GM12878 (cell line): ENCODE measurements at regions not wholly inside any gene's neighbourhood (a gene's known extent, or its start where the extent isn't known, plus 50 kb on each side); places are given as distances from the start of the nearest gene placed in this dataset.

Experiments used
- ATAC-seq: fragments of 200-7000 bp; cut with Tn5 transposase; 3 replicates; pipeline ENCODE4 v1.9.1; 2020; ENCODE audit warnings: mild to moderate bottlenecking, moderate library complexity
- BruUV-seq: library from RNA; stranded (reverse); fragments of 400-500 nt; replicated peaks from 2 replicates; lab custom pipeline; 2021; lab: Mats Ljungman, UMichigan
- CTCF ChIA-PET: fragments of 300-600 bp; sonication (Branson Sonifier 250); formaldehyde crosslinking; extraction: SDS; loops from one replicate; lab custom pipeline; 2021; ENCODE audit warnings: inconsistent platforms; lab: Yijun Ruan, JAX
- POLR2A ChIA-PET: fragments of 350-600 bp; formaldehyde crosslinking; extraction: SDS; loops from one replicate; lab custom pipeline; 2021; ENCODE audit warnings: inconsistent platforms; lab: Charles Lee
- RAD21 ChIA-PET: fragments of 300-600 bp; sonication (Branson Sonifier 250); formaldehyde crosslinking; loops from one replicate; lab custom pipeline; 2023; ENCODE audit warnings: antibody characterized with exemption; ENCODE audit not compliant: unreplicated experiment; lab: Charles Lee
- SMC1A ChIA-PET: fragments of 300-600 bp; sonication (Branson Sonifier 250); formaldehyde crosslinking; loops from one replicate; lab custom pipeline; 2023; ENCODE audit not compliant: unreplicated experiment, uncharacterized antibody; lab: Charles Lee
- DNase-seq: peaks from one replicate; pipeline ENCODE4 v3.0.0-alpha.2; 2011; ENCODE audit warnings: low read depth, low spot score
- FAIRE-seq: peaks from 3 replicates; lab custom pipeline; 2011; peaks lifted over from hg19 to GRCh38; lab: Jason Lieb, UNC
- H2AFZ ChIP-seq: 2 replicates; pipeline ENCODE4 v1.6.0; 2011; ENCODE audit warnings: low read depth, low read length, control low read depth; ENCODE audit not compliant: control insufficient read depth
- H3K27ac ChIP-seq: 2 replicates; pipeline ENCODE4 v1.5.1; 2011; ENCODE audit warnings: control low read depth; ENCODE audit not compliant: control insufficient read depth, insufficient read depth
- H3K27me3 ChIP-seq, 2 experiments: replicated peaks in 1 of 2; 2 replicates each; pipeline versions ENCODE4 v1.6.0 to v1.6.1; 2011; ENCODE audit warnings: low read length in 1 of 2; ENCODE audit not compliant: control insufficient read depth in 2 of 2, insufficient read depth in 2 of 2
- H3K36me3 ChIP-seq, 2 experiments: 2 replicates each; pipeline ENCODE4 v1.5.1; 2011; ENCODE audit warnings: low read length in 1 of 2; ENCODE audit not compliant: control insufficient read depth in 2 of 2, insufficient read depth in 2 of 2
- H3K4me1 ChIP-seq: 2 replicates; pipeline ENCODE4 v1.6.1; 2011; ENCODE audit warnings: mild to moderate bottlenecking, low read length, moderate library complexity, mixed read lengths; ENCODE audit not compliant: control insufficient read depth, insufficient read depth
- H3K4me2 ChIP-seq: 2 replicates; pipeline ENCODE4 v1.6.0; 2011; ENCODE audit warnings: control low read depth; ENCODE audit not compliant: control insufficient read depth, insufficient read depth
- H3K4me3 ChIP-seq: fragments of 200-600 bp; sonication (generic); 2 replicates; pipeline ENCODE4 v1.5.1; 2016
- H3K79me2 ChIP-seq: 2 replicates; pipeline ENCODE4 v1.6.0; 2011; ENCODE audit warnings: low read length; ENCODE audit not compliant: control insufficient read depth, insufficient read depth
- H3K9ac ChIP-seq: 2 replicates; pipeline ENCODE4 v1.8.0; 2011; ENCODE audit warnings: low read length, control low read depth, mixed read lengths; ENCODE audit not compliant: control insufficient read depth, insufficient read depth
- H3K9me3 ChIP-seq: replicated peaks from 3 replicates; pipeline ENCODE4 v1.5.1; 2011; ENCODE audit warnings: mild to moderate bottlenecking, low read length; ENCODE audit not compliant: control insufficient read depth, insufficient read depth
- H4K20me1 ChIP-seq: 2 replicates; pipeline ENCODE4 v1.6.0; 2011; ENCODE audit not compliant: control insufficient read depth, insufficient read depth
- BMI1 ChIP-seq: fragments of 450-650 bp; IDR thresholded peaks from 2 replicates; pipeline ENCODE4 v1.6.1; 2016; ENCODE audit warnings: mild to moderate bottlenecking, moderate library complexity, borderline replicate concordance
- EGR1 ChIP-seq, 2 experiments: IDR thresholded peaks; 1 replicate in 1 of 2; 2 replicates in 1 of 2; pipeline ENCODE4 v1.6.1; 2011 to 2012; ENCODE audit warnings: low read depth in 2 of 2, low read length in 2 of 2, borderline replicate concordance in 1 of 2, mild to moderate bottlenecking in 1 of 2, moderate library complexity in 1 of 2
- IKZF1 ChIP-seq: fragments of 450-650 bp; conservative IDR thresholded peaks from 2 replicates; pipeline ENCODE4 v1.6.1; 2017; ENCODE audit warnings: antibody characterized with exemption, mild to moderate bottlenecking
- IKZF2 ChIP-seq, 2 experiments: fragments of 450-650 bp; IDR thresholded peaks; 2 replicates each; pipeline ENCODE4 v1.6.1; 2017; ENCODE audit warnings: mild to moderate bottlenecking in 2 of 2, moderate library complexity in 2 of 2
- JUNB ChIP-seq: IDR thresholded peaks from 2 replicates; pipeline ENCODE4 v1.6.1; 2016; ENCODE audit warnings: antibody characterized with exemption, mild to moderate bottlenecking
- MAX ChIP-seq: IDR thresholded peaks from 2 replicates; pipeline ENCODE4 v1.6.1; 2012; ENCODE audit warnings: low read depth, low read length, improper control_type of control experiment
- NKRF ChIP-seq: fragments of 450-650 bp; conservative IDR thresholded peaks from 2 replicates; pipeline ENCODE4 v1.6.1; 2017; ENCODE audit warnings: mild to moderate bottlenecking, moderate library complexity
- NR2C1 ChIP-seq: fragments of 450-650 bp; IDR thresholded peaks from 2 replicates; pipeline ENCODE4 v1.6.1; 2017; ENCODE audit warnings: antibody characterized with exemption, mild to moderate bottlenecking, moderate library complexity
- POU2F2 ChIP-seq: IDR thresholded peaks from 3 replicates; pipeline ENCODE4 v1.6.1; 2011; ENCODE audit warnings: low read depth, mild to moderate bottlenecking, low read length, borderline replicate concordance
- RAD21 ChIP-seq: IDR thresholded peaks from 2 replicates; pipeline ENCODE4 v1.6.1; 2011; ENCODE audit warnings: mild to moderate bottlenecking, low read depth, low read length, moderate library complexity; ENCODE audit not compliant: insufficient read depth
- RUNX3 ChIP-seq: IDR thresholded peaks from 2 replicates; pipeline ENCODE4 v1.6.1; 2012; ENCODE audit warnings: low read length, inconsistent platforms
- SMAD5 ChIP-seq: IDR thresholded peaks from 2 replicates; pipeline ENCODE4 v1.6.1; 2016; ENCODE audit warnings: antibody characterized with exemption, low read depth
- TARDBP ChIP-seq: IDR thresholded peaks from 2 replicates; pipeline ENCODE4 v1.6.1; 2016; ENCODE audit warnings: borderline replicate concordance
- WRNIP1 ChIP-seq: IDR thresholded peaks from 2 replicates; pipeline ENCODE4 v1.6.1; 2011; ENCODE audit warnings: low read depth, low read length, improper control_type of control experiment, borderline replicate concordance
- YY1 ChIP-seq: IDR thresholded peaks from 2 replicates; pipeline ENCODE4 v1.6.1; 2011; ENCODE audit warnings: low read depth, mild to moderate bottlenecking, low read length
- ZZZ3 ChIP-seq: IDR thresholded peaks from 2 replicates; pipeline ENCODE4 v1.6.1; 2011; ENCODE audit warnings: low read depth; ENCODE audit not compliant: control insufficient read depth, insufficient read length
- WGBS: methylation state at CpG from one replicate; pipeline ENCODE4 v1.1.6; 2016; ENCODE audit warnings: low lambda C conversion rate; ENCODE audit not compliant: insufficient replicate concordance, insufficient coverage; ENCODE audit errors: missing lambda C conversion rate; 5-methylcytosine and 5-hydroxymethylcytosine counted together
- in situ Hi-C: fragments of 300-500 bp; cut with MboI; formaldehyde crosslinking; loops from 9 replicates; pipeline ENCODE4 v1.14.3; 2018; ENCODE audit warnings: mixed read lengths
- intact Hi-C: fragments of 100-400 bp; cut with micrococcal nuclease; formaldehyde crosslinking; loops from one replicate; pipeline ENCODE4 v1.14.2; 2022; ENCODE audit not compliant: unreplicated experiment

GRCh38 chr13:90104764-90105163, 1242.7 kb upstream of the MIR17HG start:
- Histone ChIP-seq H2AFZ (no peak overlapping the region), H3K27ac (no peak overlapping the region), H3K4me3 (no peak overlapping the region), H3K27me3 (no peaks in the 10 kb centered on the region), H3K79me2 (no peaks in the 10 kb centered on the region)
- in situ Hi-C loops (no loop called here), intact Hi-C loops (no loop called here)
- POLR2A ChIA-PET = no interaction called here
- no peak for DNase-seq
- 25% methylated on average over 2 of the region's 2 CpGs for WGBS
- no peak for TF ChIP-seq ZZZ3
- TF ChIP-seq POU2F2 = no peak
- TF ChIP-seq TARDBP = no peak
- no peak for TF ChIP-seq NKRF
- TF ChIP-seq WRNIP1 = no peak
- TF ChIP-seq JUNB = no peak
- TF ChIP-seq IKZF2 (IDR thresholded peaks at IDR 0.05) = no peak
- no peak for TF ChIP-seq EGR1 (IDR thresholded peaks at IDR 0.05; ENCODE audit: borderline replicate concordance in 1 of 2, low read depth in 2 of 2, low read length in 2 of 2)
- TF ChIP-seq IKZF1 = no peak
- TF ChIP-seq NR2C1 = no peak
- no peak for TF ChIP-seq MAX
- no peak for TF ChIP-seq RAD21
- TF ChIP-seq BMI1 = no peak
- TF ChIP-seq RUNX3 = no peak
- no peak for TF ChIP-seq YY1
- no peak for TF ChIP-seq SMAD5
- TF ChIP-seq, all 136 proteins: peak for 0
- no peaks in the 10 kb centered on the region for H3K9me3 ChIP-seq
- H4K20me1 ChIP-seq = no peaks in the 10 kb centered on the region
- ATAC-seq = no peak
- no TSS peak for BruUV-seq
- no peak overlapping the region for H3K9ac ChIP-seq
- ChIA-PET CTCF (no interaction called here), RAD21 (no interaction called here), SMC1A (no interaction called here)
- no peaks in the 10 kb centered on the region for H3K36me3 ChIP-seq
- no peak overlapping the region for H3K4me2 ChIP-seq
- FAIRE-seq = no peak
- no peaks in the 10 kb centered on the region for H3K4me1 ChIP-seq
